Stimulated activated naive CD8-positive, alpha-beta T cell treated with anti-CD3 and anti-CD28 coated beads, Interleukin-15, Interleukin-2, amounts not matched to agents 100 ng/mL and 50 ng/mL, for 24 hours (primary cell): ENCODE measurements at regions not wholly inside any gene's neighbourhood (a gene's known extent, or its start where the extent isn't known, plus 50 kb on each side); places are given as distances from the start of the nearest gene placed in this dataset.

Source experiments
- H3K27ac Mint-ChIP-seq: one replicate; pipeline ENCODE4 v1.8.0; 2021; ENCODE audit warnings: mild to moderate bottlenecking, mixed read lengths
- H3K27me3 Mint-ChIP-seq: one replicate; pipeline ENCODE4 v1.8.0; 2021; ENCODE audit warnings: mixed read lengths
- H3K36me3 Mint-ChIP-seq: one replicate; pipeline ENCODE4 v1.8.0; 2021; ENCODE audit warnings: low read depth, mixed read lengths
- H3K4me1 Mint-ChIP-seq: one replicate; pipeline ENCODE4 v1.8.0; 2021; ENCODE audit warnings: low read depth, mixed read lengths
- H3K4me3 Mint-ChIP-seq: one replicate; pipeline ENCODE4 v1.8.0; 2021; ENCODE audit warnings: mild to moderate bottlenecking, mixed read lengths
- H3K9me3 Mint-ChIP-seq: one replicate; pipeline ENCODE4 v1.8.0; 2021; ENCODE audit warnings: mixed read lengths

GRCh38 chr18:10009321-10010144, 95.7 kb downstream of the VAPA start:
- no peak overlapping the region for H3K4me3 Mint-ChIP-seq
- no peaks in the 10 kb centered on the region for H3K36me3 Mint-ChIP-seq
- H3K27ac Mint-ChIP-seq: no peak overlapping the region
- no peaks in the 10 kb centered on the region for H3K4me1 Mint-ChIP-seq
- H3K9me3 Mint-ChIP-seq: no peaks in the 10 kb centered on the region
- no peaks in the 10 kb centered on the region for H3K27me3 Mint-ChIP-seq

GRCh38 chr18:10010611-10011015, 96.8 kb downstream of the VAPA start:
- Mint-ChIP-seq H3K27ac (no peak overlapping the region), H3K36me3 (no peaks in the 10 kb centered on the region), H3K4me1 (no peaks in the 10 kb centered on the region), H3K9me3 (no peaks in the 10 kb centered on the region), H3K27me3 (no peaks in the 10 kb centered on the region), H3K4me3 (no peak overlapping the region)

GRCh38 chr18:10011061-10011460, 97.2 kb downstream of the VAPA start:
- Mint-ChIP-seq H3K36me3 (no peaks in the 10 kb centered on the region), H3K4me1 (peaks cover 2% of the 10 kb centered on the region), H3K27ac (no peak overlapping the region), H3K27me3 (no peaks in the 10 kb centered on the region), H3K4me3 (no peak overlapping the region), H3K9me3 (no peaks in the 10 kb centered on the region)

GRCh38 chr18:10011751-10012150, 97.9 kb downstream of the VAPA start:
- H3K27ac Mint-ChIP-seq: no peak overlapping the region
- H3K9me3 Mint-ChIP-seq: no peaks in the 10 kb centered on the region
- no peaks in the 10 kb centered on the region for H3K27me3 Mint-ChIP-seq
- H3K4me1 Mint-ChIP-seq: peaks cover 9% of the 10 kb centered on the region
- no peaks in the 10 kb centered on the region for H3K36me3 Mint-ChIP-seq
- no peak overlapping the region for H3K4me3 Mint-ChIP-seq

GRCh38 chr18:10012526-10012925, 98.7 kb downstream of the VAPA start:
- Mint-ChIP-seq H3K36me3 (no peaks in the 10 kb centered on the region), H3K4me3 (no peak overlapping the region), H3K4me1 (peaks cover 9% of the 10 kb centered on the region), H3K27me3 (no peaks in the 10 kb centered on the region), H3K27ac (no peak overlapping the region), H3K9me3 (no peaks in the 10 kb centered on the region)

- peaks cover 9% of the 10 kb centered on the region for H3K4me1 Mint-ChIP-seq
- no peak overlapping the region for H3K27ac Mint-ChIP-seq
- H3K9me3 Mint-ChIP-seq: no peaks in the 10 kb centered on the region
- no peaks in the 10 kb centered on the region for H3K27me3 Mint-ChIP-seq
- no peak overlapping the region for H3K4me3 Mint-ChIP-seq
- H3K36me3 Mint-ChIP-seq: no peaks in the 10 kb centered on the region
Observed at GRCh38 chr18:10013621-10014543, 100.1 kb downstream of the VAPA start.

GRCh38 chr18:10015288-10015701, 101.5 kb downstream of the VAPA start:
- Mint-ChIP-seq H3K27me3 (no peaks in the 10 kb centered on the region), H3K9me3 (no peaks in the 10 kb centered on the region), H3K4me3 (no peak overlapping the region), H3K27ac (no peak overlapping the region), H3K36me3 (no peaks in the 10 kb centered on the region), H3K4me1 (peaks cover 9% of the 10 kb centered on the region)

GRCh38 chr18:10015941-10016819, 102.4 kb downstream of the VAPA start:
- Mint-ChIP-seq H3K4me3 (no peak overlapping the region), H3K36me3 (no peaks in the 10 kb centered on the region), H3K9me3 (no peaks in the 10 kb centered on the region), H3K27ac (no peak overlapping the region), H3K4me1 (peaks cover 9% of the 10 kb centered on the region), H3K27me3 (no peaks in the 10 kb centered on the region)

GRCh38 chr18:10017043-10017442, 103.2 kb downstream of the VAPA start:
- no peaks in the 10 kb centered on the region for H3K36me3 Mint-ChIP-seq
- peaks cover 9% of the 10 kb centered on the region for H3K4me1 Mint-ChIP-seq
- no peaks in the 10 kb centered on the region for H3K27me3 Mint-ChIP-seq
- no peak overlapping the region for H3K4me3 Mint-ChIP-seq
- no peak overlapping the region for H3K27ac Mint-ChIP-seq
- no peaks in the 10 kb centered on the region for H3K9me3 Mint-ChIP-seq

GRCh38 chr18:10018289-10018688, 104.5 kb downstream of the VAPA start:
- Mint-ChIP-seq H3K27me3 (no peaks in the 10 kb centered on the region), H3K27ac (no peak overlapping the region), H3K4me3 (no peak overlapping the region), H3K36me3 (no peaks in the 10 kb centered on the region), H3K9me3 (no peaks in the 10 kb centered on the region), H3K4me1 (peaks cover 9% of the 10 kb centered on the region)

GRCh38 chr18:10020171-10020570, 106.4 kb downstream of the VAPA start:
- H3K4me3 Mint-ChIP-seq: no peak overlapping the region
- no peaks in the 10 kb centered on the region for H3K27me3 Mint-ChIP-seq
- no peaks in the 10 kb centered on the region for H3K36me3 Mint-ChIP-seq
- H3K9me3 Mint-ChIP-seq: no peaks in the 10 kb centered on the region
- peaks cover 9% of the 10 kb centered on the region for H3K4me1 Mint-ChIP-seq
- no peak overlapping the region for H3K27ac Mint-ChIP-seq

GRCh38 chr18:10022365-10022764, 108.5 kb downstream of the VAPA start:
- no peaks in the 10 kb centered on the region for H3K27me3 Mint-ChIP-seq
- H3K9me3 Mint-ChIP-seq: no peaks in the 10 kb centered on the region
- no peaks in the 10 kb centered on the region for H3K36me3 Mint-ChIP-seq
- no peaks in the 10 kb centered on the region for H3K4me1 Mint-ChIP-seq
- no peak overlapping the region for H3K27ac Mint-ChIP-seq
- no peak overlapping the region for H3K4me3 Mint-ChIP-seq

GRCh38 chr18:10023853-10024570, 110.2 kb downstream of the VAPA start:
- H3K27ac Mint-ChIP-seq: no peak overlapping the region
- no peaks in the 10 kb centered on the region for H3K27me3 Mint-ChIP-seq
- no peaks in the 10 kb centered on the region for H3K9me3 Mint-ChIP-seq
- H3K36me3 Mint-ChIP-seq: no peaks in the 10 kb centered on the region
- no peaks in the 10 kb centered on the region for H3K4me1 Mint-ChIP-seq
- no peak overlapping the region for H3K4me3 Mint-ChIP-seq
